NCI-H1694 (cell line): ENCODE measurements at regions not wholly inside any gene's neighbourhood (a gene's known extent, or its start where the extent isn't known, plus 50 kb on each side); places are given as distances from the start of the nearest gene placed in this dataset.

Experiments used
- DNase-seq: peaks from one replicate; lab custom pipeline; 2025; lab: John Stamatoyannopoulos, UW

GRCh38 chr5:81914696-81915095, 57.1 kb upstream of the ATG10 start:
- no peak for DNase-seq

DNA sequence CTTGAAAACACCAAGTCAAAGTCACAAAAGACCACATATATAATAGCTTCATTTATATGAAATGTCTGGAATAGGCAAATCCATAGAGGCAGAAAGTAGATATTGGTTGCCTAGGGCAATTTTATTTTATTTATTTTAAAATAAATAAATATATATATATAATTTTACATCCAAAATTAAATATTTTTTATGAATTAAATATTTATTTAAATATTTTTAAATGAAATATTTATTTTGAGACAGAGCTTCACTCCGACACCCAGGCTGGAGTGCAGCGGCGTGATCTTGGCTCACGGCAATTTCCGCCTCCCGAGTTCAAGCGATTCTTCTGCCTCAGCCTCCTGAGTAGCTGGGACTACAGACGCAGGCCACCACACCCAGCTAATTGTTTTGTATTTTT, 58.9 kb upstream of the ATG10 start:
- DNase-seq: no peak

GRCh38 chr5:81909677-81910076, 62.1 kb upstream of the ATG10 start:
- DNase-seq: no peak

- no peak for DNase-seq
Observed at GRCh38 chr5:81908771-81909170, 63.1 kb upstream of the ATG10 start.

- no peak for DNase-seq
Observed at GRCh38 chr5:81908044-81908443, 63.8 kb upstream of the ATG10 start.

- no peak for DNase-seq
Observed at GRCh38 chr5:81907012-81907635, 64.7 kb upstream of the ATG10 start.

DNA sequence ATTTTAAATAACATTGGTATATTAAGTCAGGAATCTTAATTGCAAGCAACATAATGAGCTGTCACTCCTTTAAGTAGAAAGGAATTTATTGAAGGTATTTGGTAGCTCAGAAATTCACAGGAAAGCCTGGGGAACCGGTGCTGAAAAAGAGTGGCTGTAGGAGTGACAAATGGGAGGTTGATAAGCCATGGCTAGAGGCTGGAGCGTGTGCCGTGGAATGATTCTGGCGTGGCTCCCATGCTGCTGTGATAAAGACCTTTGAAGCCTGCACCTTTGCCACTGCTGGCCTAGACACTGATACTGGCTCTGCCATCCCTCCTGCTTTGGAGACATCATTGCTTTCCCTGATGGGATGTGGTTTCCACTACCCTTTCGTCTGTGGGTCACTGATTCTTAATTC, 65.7 kb upstream of the ATG10 start:
- no peak for DNase-seq

DNA sequence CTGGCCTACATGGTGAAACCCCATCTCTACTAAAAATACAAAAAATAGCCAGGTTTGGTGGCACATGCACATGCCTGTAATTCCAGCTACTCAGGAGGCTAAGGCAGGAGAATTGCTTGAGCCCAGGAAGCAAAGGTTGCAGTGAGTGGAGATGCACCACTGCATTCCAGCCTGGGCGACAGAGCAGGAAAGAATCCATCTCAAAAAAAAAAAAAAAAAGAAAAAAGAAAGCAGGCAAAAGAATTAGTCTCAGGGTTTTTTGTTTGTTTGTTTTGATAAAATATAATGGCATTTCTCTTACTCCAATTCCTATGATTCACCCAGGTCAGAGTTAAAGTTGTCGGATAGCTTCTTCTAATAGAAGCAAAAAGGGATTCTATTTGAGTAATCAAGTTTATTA, 67.0 kb upstream of the ATG10 start:
- DNase-seq: no peak

- no peak for DNase-seq
Observed at GRCh38 chr5:81904166-81904565, 67.7 kb upstream of the ATG10 start.

GRCh38 chr5:81901586-81901985, 70.2 kb upstream of the ATG10 start:
- DNase-seq: no peak

- DNase-seq: no peak
Observed at GRCh38 chr5:81899123-81899522, 72.7 kb upstream of the ATG10 start.

- DNase-seq: no peak
Observed at GRCh38 chr5:81898403-81898802, 73.4 kb upstream of the ATG10 start.

DNA sequence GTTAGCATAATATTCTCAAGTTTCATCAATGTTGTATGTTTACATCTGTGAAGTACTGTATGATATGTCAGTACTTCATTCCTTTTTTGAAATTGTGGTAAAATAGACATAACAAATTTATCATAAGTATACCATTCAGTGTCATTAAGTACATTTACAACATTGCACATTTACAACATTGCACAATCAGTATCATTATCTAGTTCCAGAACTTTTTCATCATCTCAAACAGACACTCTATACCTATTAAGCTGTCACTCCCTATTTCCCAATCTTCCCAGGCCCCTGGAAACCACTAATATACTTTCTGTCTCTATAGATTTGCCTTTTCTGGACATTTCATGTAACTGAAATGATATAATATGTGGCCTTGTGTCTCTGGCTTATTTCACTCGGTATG, 75.1 kb upstream of the ATG10 start:
- no peak for DNase-seq

- DNase-seq: no peak
Observed at GRCh38 chr5:81895307-81895706, 76.5 kb upstream of the ATG10 start.

- DNase-seq: no peak
Observed at GRCh38 chr5:81893961-81894360, 77.9 kb upstream of the ATG10 start.

DNA sequence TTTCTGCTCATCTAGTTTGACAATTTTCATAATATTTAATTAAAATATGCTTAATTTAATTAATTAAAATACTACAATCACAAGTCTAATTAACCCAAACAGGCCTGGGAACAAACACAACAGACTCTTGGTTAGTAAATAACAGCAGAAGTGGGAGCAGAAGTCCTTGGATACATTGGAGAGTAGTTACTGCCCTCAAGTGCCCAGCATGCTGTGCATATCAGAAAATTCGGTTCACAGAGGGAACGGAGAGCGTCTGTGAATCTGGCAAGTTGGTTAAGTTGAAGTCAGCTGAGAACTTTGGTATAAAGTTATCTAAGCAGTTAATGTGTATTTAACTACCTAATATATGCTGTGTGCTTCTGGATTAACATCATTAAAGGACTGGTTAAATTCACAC, 87.0 kb upstream of the ATG10 start:
- DNase-seq: no peak

DNA sequence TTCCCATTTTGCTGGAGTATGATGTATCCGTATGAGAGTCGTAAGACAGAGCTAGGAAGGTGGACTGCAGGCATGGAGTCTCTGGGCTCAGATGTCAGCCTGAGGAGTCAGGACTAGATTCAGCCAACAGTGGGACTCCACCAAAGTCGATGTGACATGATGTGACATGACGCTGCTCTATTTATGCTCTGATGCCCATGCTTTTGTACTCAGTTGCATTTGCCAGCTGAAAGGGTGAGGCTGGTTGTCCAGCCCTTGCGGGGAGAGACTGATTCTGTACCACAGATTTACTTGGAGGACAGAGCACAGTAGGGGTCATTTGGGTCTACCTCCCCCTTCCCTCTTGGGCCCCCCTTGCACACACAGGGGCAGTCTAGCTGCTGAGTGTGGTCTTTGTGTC, 88.5 kb upstream of the ATG10 start:
- no peak for DNase-seq

DNA sequence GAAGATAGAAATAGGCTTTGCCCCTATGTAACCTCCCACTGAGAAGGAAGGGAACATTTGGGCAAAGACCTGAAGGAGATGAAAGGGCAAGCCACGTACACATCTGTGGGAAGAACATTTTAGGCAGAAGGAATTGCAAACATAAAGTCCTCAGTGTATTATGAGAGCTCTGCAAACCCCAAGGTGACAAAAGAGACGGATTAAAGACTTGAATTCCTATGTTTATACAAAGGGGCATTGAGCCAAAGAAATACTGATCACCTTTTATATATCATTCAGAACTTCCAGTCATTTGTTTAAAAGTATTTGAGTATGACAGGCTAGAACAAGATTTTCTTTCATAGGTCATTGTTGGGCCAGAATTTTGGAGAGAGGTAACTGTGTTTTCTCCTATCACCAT, 90.2 kb upstream of the ATG10 start:
- DNase-seq: no peak

GRCh38 chr5:81879936-81880335, 91.9 kb upstream of the ATG10 start:
- no peak for DNase-seq

DNA sequence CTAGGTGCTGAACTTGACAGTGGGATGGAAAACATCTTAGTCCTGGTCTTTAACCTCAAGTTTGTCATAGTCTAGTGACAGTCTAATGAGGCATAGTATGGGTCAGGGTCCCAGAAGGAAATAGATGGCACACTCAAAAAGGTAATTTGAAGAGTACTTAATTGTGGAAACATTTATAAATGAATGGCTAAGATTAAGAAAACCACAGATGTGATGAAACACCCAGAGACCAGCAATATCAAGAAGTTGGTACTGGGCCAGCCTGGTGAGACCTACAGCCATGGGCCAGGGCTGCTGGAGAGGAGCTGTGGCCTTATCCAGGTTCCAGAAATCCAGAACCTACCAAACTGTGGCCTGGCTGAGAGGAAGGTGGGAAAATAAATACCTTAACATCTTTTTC, 93.5 kb upstream of the ATG10 start:
- DNase-seq: no peak

DNA sequence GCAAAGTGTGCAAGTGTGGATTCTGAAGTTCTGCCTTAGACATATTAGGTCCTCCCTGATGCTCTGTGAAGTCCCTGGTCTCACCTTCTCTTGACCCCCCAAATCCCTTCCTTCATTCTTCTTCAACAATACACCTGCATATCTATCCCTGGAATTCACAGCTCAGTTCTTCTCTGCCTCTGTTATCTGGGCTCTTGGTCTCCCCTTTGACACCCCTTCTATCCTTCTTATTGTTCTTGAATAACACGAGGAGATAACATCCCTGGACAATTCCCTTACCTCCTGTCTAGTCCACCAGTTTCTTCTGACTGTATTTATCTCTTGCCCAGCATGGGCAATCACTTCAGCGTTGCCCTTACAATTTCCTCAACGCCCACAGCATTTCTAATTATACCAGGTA, 104.8 kb upstream of the ATG10 start:
- no peak for DNase-seq

DNA sequence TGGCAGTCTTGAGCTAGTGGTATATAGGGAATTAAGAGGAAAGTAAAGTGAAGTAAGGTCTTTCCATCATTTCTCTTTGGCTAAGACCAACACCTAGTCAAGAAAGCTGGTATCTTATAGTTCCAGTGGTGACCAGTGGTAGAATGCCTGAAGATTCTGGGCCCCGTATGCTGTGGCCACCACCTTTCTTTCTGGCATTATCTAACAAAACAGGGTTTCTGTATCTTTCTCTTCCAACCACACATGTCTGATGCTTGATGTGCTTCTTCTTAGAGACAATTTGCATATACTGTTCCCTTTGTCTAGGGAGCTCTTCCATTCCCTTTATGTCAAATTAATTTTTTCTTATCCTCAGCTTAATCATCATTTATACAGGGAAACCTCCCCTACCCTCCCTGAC, 109.9 kb upstream of the SSBP2 start:
- DNase-seq: no peak

DNA sequence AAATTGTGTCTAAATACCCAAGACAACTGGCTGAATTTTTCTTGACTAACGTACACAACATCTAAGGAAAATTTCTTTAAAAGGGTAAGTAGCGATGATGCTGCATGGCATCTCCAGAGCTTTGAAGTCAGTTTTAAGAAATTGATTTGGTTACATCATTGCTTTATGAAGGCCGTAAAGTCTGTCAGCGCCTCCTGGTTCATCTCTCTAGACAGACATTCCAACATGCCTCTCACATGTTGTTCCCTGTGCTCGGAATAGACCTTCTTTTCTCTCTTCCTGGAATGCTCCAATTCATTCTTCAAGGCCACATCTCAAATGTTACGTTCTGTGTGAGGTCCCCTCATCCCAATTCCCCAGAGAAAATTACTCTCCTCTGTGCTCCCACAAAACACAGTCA, 108.7 kb upstream of the SSBP2 start:
- DNase-seq: no peak

- DNase-seq: peak; percentile 76
Observed at GRCh38 chr5:81856948-81857928, 106.3 kb upstream of the SSBP2 start.
